GM11168 (cell line): ENCODE measurements at regions not wholly inside any gene's neighbourhood (a gene's known extent, or its start where the extent isn't known, plus 50 kb on each side); places are given as distances from the start of the nearest gene placed in this dataset.
"Not testable (repeated sequence)": the region's sequence is repeated elsewhere in the genome, so short reads cannot be mapped to it uniquely, and the experiment has no call there.

Experiments used
- in situ Hi-C: fragments of 300-500 bp; cut with MboI; formaldehyde crosslinking; loops from one replicate; pipeline ENCODE4 v1.12.0; 2022; ENCODE audit warnings: low sequenced_read_pairs; ENCODE audit not compliant: unreplicated experiment

GRCh38 chr3:159724627-159725026, 264.0 kb upstream of the IL12A start:
- in situ Hi-C loops, result no loop called here

- in situ Hi-C loops, result no loop called here
Measured at GRCh38 chr3:159726231-159726964, 262.2 kb upstream of the IL12A start.

- in situ Hi-C loops, result no loop called here
Measured at GRCh38 chr3:159727506-159727905, 261.1 kb upstream of the IL12A start.

GRCh38 chr3:159731254-159731653, 257.4 kb upstream of the IL12A start:
- in situ Hi-C loops, result no loop called here

- in situ Hi-C loops, result no loop called here
Measured at GRCh38 chr3:159732172-159733111, 256.2 kb upstream of the IL12A start.

GRCh38 chr3:159733194-159733860, 255.3 kb upstream of the IL12A start:
- in situ Hi-C loops, result no loop called here

- in situ Hi-C loops, result no loop called here
Measured at GRCh38 chr3:159734681-159735080, 254.0 kb upstream of the IL12A start.

- in situ Hi-C loops, result no loop called here
Measured at GRCh38 chr3:159739166-159739565, 249.5 kb upstream of the IL12A start.

- in situ Hi-C loops, result no loop called here
Measured at GRCh38 chr3:159739969-159740368, 248.7 kb upstream of the IL12A start.

- in situ Hi-C loops, result no loop called here
Measured at GRCh38 chr3:159741281-159741680, 247.4 kb upstream of the IL12A start.

- in situ Hi-C loops, result no loop called here
Measured at GRCh38 chr3:159748425-159748824, 240.2 kb upstream of the IL12A start.

- in situ Hi-C loops, result no loop called here
Measured at GRCh38 chr3:159749406-159749805, 239.2 kb upstream of the IL12A start.

- in situ Hi-C loops, result no loop called here
Measured at GRCh38 chr3:159751146-159751545, 237.5 kb upstream of the IL12A start.

- in situ Hi-C loops, result no loop called here
Measured at GRCh38 chr3:159751752-159752151, 236.9 kb upstream of the IL12A start.

- in situ Hi-C loops, result not testable (repeated sequence)
Measured at GRCh38 chr3:159756279-159757207, 232.1 kb upstream of the IL12A start.

- in situ Hi-C loops, result no loop called here
Measured at GRCh38 chr3:159757341-159758060, 231.1 kb upstream of the IL12A start.

- in situ Hi-C loops, result no loop called here
Measured at GRCh38 chr3:159760046-159760445, 228.6 kb upstream of the IL12A start.

GRCh38 chr3:159761369-159761768, 227.3 kb upstream of the IL12A start:
- in situ Hi-C loops, result no loop called here
